Retinal pigment epithelial cell (primary cell): ENCODE measurements at regions not wholly inside any gene's neighbourhood (a gene's known extent, or its start where the extent isn't known, plus 50 kb on each side); places are given as distances from the start of the nearest gene placed in this dataset.

ENCODE experiments used
- DNase-seq: peaks from one replicate; pipeline ENCODE4 v3.0.0-alpha.2; 2010; ENCODE audit warnings: low read depth
- H3K4me3 ChIP-seq: 2 replicates; pipeline ENCODE4 v1.5.1; 2011; ENCODE audit warnings: mild to moderate bottlenecking, low read length, control low read depth, moderate library complexity
- TF ChIP-seq, protein P1 (sequence below): conservative IDR thresholded peaks from 2 replicates; pipeline ENCODE4 v1.5.1; 2011; ENCODE audit warnings: low read depth, low read length, control low read depth, inconsistent platforms

DNA sequence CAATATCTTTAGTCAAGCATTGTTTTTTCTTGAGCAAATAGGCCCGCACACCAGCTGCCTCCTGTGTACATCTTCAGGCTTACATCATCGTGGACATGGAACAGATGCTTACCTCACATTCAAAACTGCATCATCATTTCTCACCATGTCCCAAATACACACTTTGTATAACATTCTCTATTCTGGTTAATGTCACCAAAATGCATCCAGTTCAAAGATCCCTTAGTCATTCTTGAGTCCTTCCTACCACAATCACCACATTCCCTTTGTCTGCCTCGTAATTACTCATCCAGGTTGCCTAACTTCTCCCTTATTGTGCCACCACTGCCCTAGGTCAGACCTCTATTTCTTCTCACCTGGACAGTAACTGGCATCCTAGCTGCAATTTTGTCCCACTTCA is 373.7 kb upstream of the GALNT5 start:
- DNase-seq = no peak
- TF ChIP-seq, protein P1, sequence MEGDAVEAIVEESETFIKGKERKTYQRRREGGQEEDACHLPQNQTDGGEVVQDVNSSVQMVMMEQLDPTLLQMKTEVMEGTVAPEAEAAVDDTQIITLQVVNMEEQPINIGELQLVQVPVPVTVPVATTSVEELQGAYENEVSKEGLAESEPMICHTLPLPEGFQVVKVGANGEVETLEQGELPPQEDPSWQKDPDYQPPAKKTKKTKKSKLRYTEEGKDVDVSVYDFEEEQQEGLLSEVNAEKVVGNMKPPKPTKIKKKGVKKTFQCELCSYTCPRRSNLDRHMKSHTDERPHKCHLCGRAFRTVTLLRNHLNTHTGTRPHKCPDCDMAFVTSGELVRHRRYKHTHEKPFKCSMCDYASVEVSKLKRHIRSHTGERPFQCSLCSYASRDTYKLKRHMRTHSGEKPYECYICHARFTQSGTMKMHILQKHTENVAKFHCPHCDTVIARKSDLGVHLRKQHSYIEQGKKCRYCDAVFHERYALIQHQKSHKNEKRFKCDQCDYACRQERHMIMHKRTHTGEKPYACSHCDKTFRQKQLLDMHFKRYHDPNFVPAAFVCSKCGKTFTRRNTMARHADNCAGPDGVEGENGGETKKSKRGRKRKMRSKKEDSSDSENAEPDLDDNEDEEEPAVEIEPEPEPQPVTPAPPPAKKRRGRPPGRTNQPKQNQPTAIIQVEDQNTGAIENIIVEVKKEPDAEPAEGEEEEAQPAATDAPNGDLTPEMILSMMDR = no peak
- no peak overlapping the region for H3K4me3 ChIP-seq

DNA sequence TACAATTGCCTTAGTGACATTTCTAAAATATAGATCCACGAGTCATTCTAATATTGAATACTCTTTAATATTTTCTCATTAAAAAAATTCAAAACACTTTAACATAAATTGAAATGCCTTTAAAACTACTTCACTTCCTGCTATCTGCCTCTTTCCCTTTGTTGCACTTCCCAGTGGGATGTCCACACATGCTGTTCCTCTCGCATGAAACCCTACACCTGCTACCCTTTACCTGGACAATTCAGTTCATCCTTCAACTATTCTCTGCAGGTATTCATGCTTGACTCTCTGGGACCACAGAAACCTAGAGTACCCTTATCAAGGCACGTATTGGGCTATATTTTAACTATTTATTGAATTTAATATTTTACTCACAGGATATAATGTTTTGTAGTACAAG is 373.3 kb upstream of the GALNT5 start:
- TF ChIP-seq, protein P1 = no peak
- H3K4me3 ChIP-seq = no peak overlapping the region
- DNase-seq = no peak

DNA sequence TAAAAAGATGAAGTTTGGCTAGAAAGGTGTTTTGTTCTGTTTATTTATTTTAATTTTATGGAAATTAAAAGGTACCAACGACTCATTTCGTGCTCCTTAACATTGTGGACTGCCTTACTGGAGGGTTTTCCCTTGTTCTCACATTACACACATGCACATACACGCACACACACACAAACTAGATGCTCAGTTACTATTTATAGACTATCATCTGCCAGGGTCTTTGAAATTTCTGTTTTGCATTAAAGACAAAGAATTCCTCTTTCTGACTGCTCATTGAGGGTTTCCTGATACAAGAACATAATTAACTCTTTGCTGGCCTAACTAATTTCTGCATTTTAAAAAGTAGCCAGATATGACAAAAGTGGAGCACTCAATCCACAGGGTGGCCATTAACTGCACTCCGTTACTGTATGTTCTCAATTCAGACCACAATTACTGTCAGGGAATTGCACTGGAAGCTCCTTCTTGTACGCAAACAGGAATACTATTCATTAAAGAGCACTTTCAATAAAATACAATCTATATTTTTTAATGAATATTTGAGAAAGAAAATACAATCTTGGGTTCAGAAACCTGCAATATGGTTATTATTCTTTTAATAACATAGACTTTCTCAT is 366.9 kb upstream of the GALNT5 start:
- no peak for DNase-seq
- TF ChIP-seq, protein P1 = no peak
- H3K4me3 ChIP-seq = no peak overlapping the region

DNA sequence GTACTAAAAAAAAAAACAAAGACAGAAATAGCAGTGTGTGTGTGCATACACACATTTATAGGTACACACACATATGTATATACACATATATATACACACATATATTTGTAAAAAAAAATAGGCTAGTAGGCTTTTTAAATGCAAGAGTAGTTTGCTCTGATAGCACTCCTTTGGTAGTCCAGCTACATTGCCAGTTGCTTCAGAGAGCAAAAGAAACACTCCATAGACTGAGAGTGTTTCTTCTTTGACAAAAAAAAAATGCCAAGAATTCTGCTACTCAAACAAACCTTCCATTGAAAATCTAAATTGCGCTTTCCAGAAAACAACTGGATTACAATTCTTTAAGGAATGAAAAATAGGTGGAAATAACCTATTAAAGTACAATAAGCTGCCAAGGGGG is 365.9 kb upstream of the GALNT5 start:
- TF ChIP-seq, protein P1 = no peak
- H3K4me3 ChIP-seq = no peak overlapping the region
- DNase-seq = no peak

DNA sequence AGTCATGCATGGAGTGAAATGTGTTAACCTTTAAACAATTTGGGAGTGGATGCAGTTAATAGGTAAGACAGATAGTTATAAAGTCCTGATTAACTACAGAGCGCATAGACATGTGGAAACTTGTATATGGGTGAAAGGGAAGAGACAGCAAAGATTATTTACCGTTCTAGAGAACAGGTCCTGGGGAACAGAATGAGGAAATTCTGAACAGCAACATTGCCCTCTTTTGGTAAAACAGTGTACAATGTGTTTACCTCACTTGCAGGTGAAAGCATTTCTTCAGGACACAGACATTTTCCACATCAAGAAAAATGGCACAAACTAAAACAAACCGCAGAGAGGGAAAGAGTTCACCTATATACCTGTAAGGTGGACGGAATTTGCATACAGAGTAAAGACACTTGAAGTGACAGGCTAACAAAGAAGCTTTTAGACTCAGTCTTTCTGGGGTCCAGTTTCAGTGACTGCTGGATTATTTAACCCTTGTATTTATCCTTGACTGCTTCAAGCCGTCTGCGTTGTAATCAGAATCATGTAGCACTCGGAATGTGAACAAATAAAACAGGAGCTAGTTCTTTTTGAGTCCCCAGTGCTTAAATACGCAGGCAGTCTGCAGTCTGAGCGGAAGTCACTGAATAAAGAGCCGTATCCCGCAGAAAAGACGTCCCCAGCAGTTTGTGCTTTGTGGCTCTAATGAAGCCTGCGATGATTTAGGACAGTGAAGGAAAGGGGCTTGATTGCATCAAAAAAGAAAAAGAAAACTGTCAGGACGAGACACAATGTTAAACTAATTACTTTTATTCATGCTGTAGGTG is 364.8 kb upstream of the GALNT5 start:
- TF ChIP-seq, protein P1 = peak; percentile 73
- H3K4me3 ChIP-seq = peak overlapping the region; percentile 58
- DNase-seq = peak; percentile 43

DNA sequence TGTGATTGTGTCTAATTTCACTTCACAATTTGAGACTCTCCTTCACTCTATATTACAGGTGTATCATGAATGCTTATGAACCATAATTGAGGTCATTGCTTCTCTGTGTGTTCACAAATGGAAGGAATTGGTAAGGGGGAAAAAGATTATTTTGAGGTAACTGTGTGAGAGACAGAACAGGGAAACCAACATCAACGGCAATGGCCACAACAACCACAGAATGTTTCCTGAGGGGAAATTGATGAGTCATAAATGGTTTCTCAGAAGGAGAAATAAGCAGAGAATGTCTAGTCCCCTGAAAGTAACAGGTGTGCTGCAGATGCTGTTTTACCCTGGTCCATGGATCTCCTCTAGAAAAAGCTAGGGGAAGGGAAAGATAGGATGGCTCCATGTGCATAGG is 361.2 kb upstream of the GALNT5 start:
- H3K4me3 ChIP-seq = no peak overlapping the region
- no peak for DNase-seq
- TF ChIP-seq, protein P1 = no peak

DNA sequence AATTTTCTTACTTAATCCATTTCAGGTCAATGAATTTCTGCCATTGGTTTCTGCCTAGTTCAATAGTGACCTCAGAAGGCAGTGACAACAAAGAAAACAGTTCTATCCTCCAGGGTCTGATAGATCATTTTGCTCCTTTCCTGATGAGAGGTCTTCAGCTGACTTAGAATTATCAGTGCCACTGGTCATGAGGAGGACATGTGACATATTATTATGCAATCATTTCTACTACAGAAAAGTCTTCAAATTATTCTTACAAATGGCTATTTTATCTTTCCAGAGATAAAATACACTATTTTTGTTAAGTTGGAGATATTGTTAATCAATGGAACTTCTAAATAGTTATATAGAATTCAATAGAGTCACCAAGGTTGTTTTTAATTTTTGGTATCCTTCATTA is 360.0 kb upstream of the GALNT5 start:
- TF ChIP-seq, protein P1 = no peak
- no peak overlapping the region for H3K4me3 ChIP-seq
- DNase-seq = no peak
